Mesodermal cell (in vitro differentiated cells): ENCODE measurements at regions not wholly inside any gene's neighbourhood (a gene's known extent, or its start where the extent isn't known, plus 50 kb on each side); places are given as distances from the start of the nearest gene placed in this dataset.

Experiments used
- H3K27ac ChIP-seq: 2 replicates; pipeline ENCODE4 v1.7.0; 2013; ENCODE audit warnings: mild to moderate bottlenecking, low read depth, low read length, moderate library complexity; ENCODE audit not compliant: severe bottlenecking
- H3K36me3 ChIP-seq: 2 replicates; pipeline ENCODE4 v1.7.1; 2013; ENCODE audit warnings: mild to moderate bottlenecking, low read length, moderate library complexity; ENCODE audit not compliant: control insufficient read depth, insufficient read depth
- H3K4me1 ChIP-seq: one replicate; pipeline ENCODE4 v1.7.1; 2013; ENCODE audit warnings: mild to moderate bottlenecking, low read length; ENCODE audit not compliant: insufficient read depth, control insufficient read depth, poor library complexity, severe bottlenecking
- H3K4me3 ChIP-seq: 2 replicates; pipeline ENCODE4 v1.7.0; 2013; ENCODE audit warnings: low read length, control low read depth, mild to moderate bottlenecking; ENCODE audit not compliant: insufficient read depth, poor library complexity, severe bottlenecking; ENCODE audit errors: extremely low read depth
- H3K9me3 ChIP-seq: 2 replicates; pipeline ENCODE4 v1.7.1; 2013; ENCODE audit warnings: mild to moderate bottlenecking, low read length, moderate library complexity; ENCODE audit not compliant: control insufficient read depth
- WGBS, 2 experiments: methylation state at CpG; one replicate each; pipeline ENCODE4 v1.1.5; 2013; ENCODE audit warnings: missing lambda C conversion rate in 2 of 2; ENCODE audit not compliant: insufficient coverage in 2 of 2; 5-methylcytosine and 5-hydroxymethylcytosine counted together

DNA sequence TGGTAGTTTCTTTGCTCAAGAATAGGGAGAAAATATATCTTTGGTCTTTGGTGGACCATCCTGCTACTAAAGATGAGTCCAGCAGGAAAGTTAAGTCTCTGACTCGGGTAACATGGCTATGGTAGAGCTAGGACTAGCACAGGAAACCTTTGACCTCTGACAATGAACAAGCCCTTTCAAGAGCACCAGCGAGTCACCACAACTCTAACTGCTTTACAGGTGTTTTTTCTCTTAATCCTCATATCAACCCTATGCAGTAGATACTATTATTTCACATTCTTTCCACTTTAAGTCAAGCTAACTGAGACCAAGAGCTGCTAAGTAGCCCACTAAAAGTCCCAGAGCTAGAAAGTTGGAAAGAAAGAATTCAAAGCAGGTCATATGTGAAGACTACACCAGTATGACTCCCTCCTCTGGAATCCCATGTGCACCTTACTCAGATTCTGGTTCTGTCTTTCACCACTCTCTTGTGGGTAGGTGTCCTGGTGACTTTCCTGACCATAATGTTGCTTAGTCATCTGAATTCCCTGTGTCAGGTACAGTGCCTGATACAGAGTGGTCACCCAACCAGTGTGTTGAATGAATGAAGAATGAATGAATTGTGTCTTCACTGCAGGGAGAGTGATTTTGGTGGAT lies 53.8 kb upstream of the ME3 start:
- WGBS, 2 experiments = 91 to 94% methylated on average over 2 of the region's 2 CpGs
- H3K27ac ChIP-seq = no peak overlapping the region

DNA sequence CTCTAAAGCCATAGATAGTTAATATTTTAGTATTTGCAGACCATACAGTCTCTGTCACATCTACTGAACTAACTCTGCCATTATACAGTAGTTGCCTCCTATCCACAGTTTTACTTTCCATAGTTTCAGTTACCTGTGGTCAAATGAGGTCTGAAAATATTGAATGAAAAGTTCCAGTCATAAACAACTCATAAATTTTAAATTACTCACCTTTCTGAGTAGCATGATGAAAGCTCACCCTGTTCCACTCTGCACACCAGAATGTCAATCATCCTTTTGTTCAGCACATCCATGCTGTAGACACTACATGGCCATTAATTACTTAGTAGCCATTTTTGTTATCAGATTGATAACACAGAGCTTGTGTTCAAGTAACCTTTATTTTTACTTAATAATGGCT lies 51.7 kb upstream of the ME3 start:
- Histone ChIP-seq H3K27ac (no peak overlapping the region), H3K4me1 (peaks cover 15% of the 10 kb centered on the region), H3K36me3 (no peaks in the 10 kb centered on the region), H3K9me3 (peaks cover 7% of the 10 kb centered on the region), H3K4me3 (no peak overlapping the region)

More for the DNA sequence above, 53.8 kb upstream of the ME3 start:
- Histone ChIP-seq H3K4me3 (no peak overlapping the region), H3K4me1 (no peaks in the 10 kb centered on the region), H3K9me3 (peaks cover 7% of the 10 kb centered on the region), H3K36me3 (no peaks in the 10 kb centered on the region)

DNA sequence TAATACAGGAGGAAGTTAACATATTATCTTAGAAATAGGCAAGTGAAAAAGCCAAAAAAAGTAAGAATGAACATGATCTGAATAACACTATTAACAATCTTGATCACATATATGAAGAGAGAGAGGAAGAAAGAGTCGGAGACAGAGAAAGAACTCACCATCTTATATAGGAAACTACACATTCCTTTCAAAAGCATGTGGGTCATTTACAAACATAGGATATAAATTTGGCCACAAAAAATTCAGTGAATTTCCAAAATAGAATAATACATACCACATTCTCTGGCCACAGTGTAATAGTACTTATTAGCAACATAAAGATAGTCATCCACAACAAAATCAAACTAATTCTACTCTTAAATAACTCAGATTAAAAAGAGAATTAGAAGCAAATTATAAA lies 50.9 kb upstream of the ME3 start:
- WGBS, 2 experiments = no CpG with 5 or more reads among the region's 1 CpG
- no peak overlapping the region for H3K4me3 ChIP-seq
- H3K4me1 ChIP-seq = peaks cover 16% of the 10 kb centered on the region
- peaks cover 7% of the 10 kb centered on the region for H3K9me3 ChIP-seq
- no peaks in the 10 kb centered on the region for H3K36me3 ChIP-seq
- no peak overlapping the region for H3K27ac ChIP-seq

GRCh38 chr11:86722748-86723147 lies 50.3 kb upstream of the ME3 start:
- Histone ChIP-seq H3K27ac (no peak overlapping the region), H3K4me3 (no peak overlapping the region), H3K4me1 (peaks cover 16% of the 10 kb centered on the region), H3K9me3 (peaks cover 7% of the 10 kb centered on the region), H3K36me3 (no peaks in the 10 kb centered on the region)
